HCT116 (cell line): ENCODE measurements at regions not wholly inside any gene's neighbourhood (a gene's known extent, or its start where the extent isn't known, plus 50 kb on each side); places are given as distances from the start of the nearest gene placed in this dataset.

Source experiments
- ATAC-seq: fragments of 200-7000 bp; cut with Tn5 transposase; 2 replicates; pipeline ENCODE4 v1.9.1; 2020; ENCODE audit warnings: mild to moderate bottlenecking, moderate library complexity
- BruUV-seq: library from RNA; stranded (reverse); fragments of 400-500 nt; replicated peaks from 2 replicates; lab custom pipeline; 2021; lab: Mats Ljungman, UMichigan
- CTCF ChIA-PET: fragments of 300-600 bp; sonication (Branson Sonifier 250); formaldehyde crosslinking; loops from one replicate; lab custom pipeline; 2021; ENCODE audit warnings: antibody characterized with exemption; lab: Charles Lee
- POLR2A ChIA-PET: fragments of 300-600, 350-600 bp; sonication (Branson Sonifier 250); formaldehyde crosslinking; loops from one replicate; lab custom pipeline; 2021; ENCODE audit warnings: antibody characterized with exemption; lab: Charles Lee
- RAD21 ChIA-PET, 2 experiments: fragments of 300-600 bp; sonication (Branson Sonifier 250); formaldehyde crosslinking; loops; one replicate each; lab custom pipeline; 2023; ENCODE audit warnings: low total read pairs in 2 of 2; ENCODE audit not compliant: uncharacterized antibody in 2 of 2, unreplicated experiment in 2 of 2, low non-redundant PET in 1 of 2; lab: Charles Lee
- DNase-seq: peaks from one replicate; pipeline ENCODE4 v3.0.0-alpha.2; 2010; ENCODE audit warnings: low read depth, low spot score
- H2AFZ ChIP-seq: fragments of 200-600 bp; shearing (Covaris generic), sonication (generic); 2 replicates; pipeline ENCODE4 v1.6.1; 2017; ENCODE audit warnings: low read depth, mixed run types, mixed read lengths, antibody characterized with exemption, low read length; ENCODE audit not compliant: poor library complexity, severe bottlenecking
- H3K27ac ChIP-seq: 2 replicates; pipeline ENCODE4 v1.5.1; 2012; ENCODE audit warnings: low read depth, low read length
- H3K27me3 ChIP-seq: fragments of 200-600 bp; sonication (generic); 2 replicates; pipeline ENCODE4 v1.6.1; 2016; ENCODE audit warnings: mixed run types, low read length, mixed read lengths; ENCODE audit not compliant: insufficient read depth
- H3K36me3 ChIP-seq, 2 experiments: fragments of 200-500 bp in 1 of 2; fragments of 200-600 bp in 1 of 2; sonication (Bioruptor generic) in 1 of 2; sonication (generic) in 1 of 2; 2 replicates each; pipeline versions ENCODE4 v1.5.1 to v1.6.1; 2014 to 2016; ENCODE audit warnings: low read length in 2 of 2, inconsistent platforms in 1 of 2, mixed read lengths in 1 of 2, mixed run types in 1 of 2; ENCODE audit not compliant: insufficient read depth in 2 of 2, control insufficient read depth in 1 of 2
- H3K4me1 ChIP-seq, 2 experiments: fragments of 200-600 bp in 1 of 2; sonication (generic) in 1 of 2; 2 replicates each; pipeline versions ENCODE4 v1.5.1 to v1.6.1; 2012 to 2017; ENCODE audit warnings: low read length in 2 of 2, inconsistent platforms in 1 of 2, mild to moderate bottlenecking in 1 of 2, mixed read lengths in 1 of 2, mixed run types in 1 of 2, moderate library complexity in 1 of 2; ENCODE audit not compliant: insufficient read depth in 2 of 2, control insufficient read depth in 1 of 2
- H3K4me2 ChIP-seq: fragments of 200-600 bp; sonication (generic); 2 replicates; pipeline ENCODE4 v1.6.1; 2017; ENCODE audit warnings: mixed run types, low read length, mixed read lengths
- H3K4me3 ChIP-seq, 2 experiments: fragments of 200-600 bp in 1 of 2; sonication (generic) in 1 of 2; replicated peaks in 1 of 2; 2 replicates each; pipeline ENCODE4 v1.5.1; 2011 to 2016; ENCODE audit warnings: low read length in 2 of 2, control low read depth in 1 of 2, low read depth in 1 of 2, mild to moderate bottlenecking in 1 of 2, mixed read lengths in 1 of 2, mixed run types in 1 of 2
- H3K79me2 ChIP-seq: fragments of 200-600 bp; sonication (generic); 2 replicates; pipeline ENCODE4 v1.6.1; 2017; ENCODE audit warnings: mild to moderate bottlenecking, mixed run types, low read length, moderate library complexity, mixed read lengths; ENCODE audit not compliant: insufficient read depth
- H3K9ac ChIP-seq: fragments of 200-600 bp; sonication (generic); 2 replicates; pipeline ENCODE4 v1.6.1; 2016; ENCODE audit warnings: low read length, mixed read lengths
- H3K9me2 ChIP-seq: fragments of 200-600 bp; sonication (generic), shearing (Covaris generic); 2 replicates; pipeline ENCODE4 v1.6.1; 2017; ENCODE audit warnings: mixed run types, mild to moderate bottlenecking, moderate library complexity; ENCODE audit not compliant: insufficient read depth
- H3K9me3 ChIP-seq, 2 experiments: fragments of 200-500 bp in 1 of 2; fragments of 200-600 bp in 1 of 2; sonication (Bioruptor generic) in 1 of 2; sonication (generic) in 1 of 2; 2 replicates each; pipeline ENCODE4 v1.6.1; 2014 to 2017; ENCODE audit warnings: low read length in 2 of 2, mixed read lengths in 2 of 2, inconsistent platforms in 1 of 2, low read depth in 1 of 2, mild to moderate bottlenecking in 1 of 2, mixed run types in 1 of 2, moderate library complexity in 1 of 2; ENCODE audit not compliant: control insufficient read depth in 1 of 2, insufficient read depth in 1 of 2
- H4K20me1 ChIP-seq: fragments of 200-600 bp; sonication (generic), shearing (Covaris generic); 2 replicates; pipeline ENCODE4 v1.6.1; 2017; ENCODE audit warnings: mixed run types, mild to moderate bottlenecking, moderate library complexity; ENCODE audit not compliant: insufficient read depth
- CBX3 ChIP-seq: IDR thresholded peaks from 2 replicates; pipeline ENCODE4 v1.6.1; 2012; ENCODE audit warnings: low read depth
- CEBPB ChIP-seq: IDR thresholded peaks from 2 replicates; pipeline ENCODE4 v1.6.1; 2012; ENCODE audit warnings: low read depth
- CTCF ChIP-seq, 3 experiments: fragments of 200-600 bp in 1 of 3; sonication (generic) in 1 of 3; IDR thresholded peaks in 2 of 3; conservative IDR thresholded peaks in 1 of 3; 2 replicates each; pipeline ENCODE4 v1.5.1; 2012 to 2017; ENCODE audit warnings: low read depth in 2 of 3, low read length in 2 of 3, antibody characterized with exemption in 1 of 3, borderline replicate concordance in 1 of 3, control low read depth in 1 of 3, mild to moderate bottlenecking in 1 of 3, mixed read lengths in 1 of 3, mixed run types in 1 of 3, moderate library complexity in 1 of 3; ENCODE audit not compliant: insufficient read depth in 1 of 3
- ELF1 ChIP-seq: IDR thresholded peaks from 2 replicates; pipeline ENCODE4 v1.6.1; 2012; ENCODE audit warnings: low read depth, borderline replicate concordance
- FOSL1 ChIP-seq: IDR thresholded peaks from 2 replicates; pipeline ENCODE4 v1.6.1; 2012; ENCODE audit warnings: low read depth
- JUND ChIP-seq: IDR thresholded peaks from 2 replicates; pipeline ENCODE4 v1.6.1; 2012
- MAX ChIP-seq: IDR thresholded peaks from 2 replicates; pipeline ENCODE4 v1.6.1; 2012
- POLR2A ChIP-seq: IDR thresholded peaks from 2 replicates; pipeline ENCODE4 v1.7.0; 2011; ENCODE audit warnings: borderline replicate concordance; ENCODE audit not compliant: insufficient read depth, insufficient read length; ENCODE audit errors: extremely low read depth
- POLR2AphosphoS5 ChIP-seq: IDR thresholded peaks from 2 replicates; pipeline ENCODE4 v1.6.1; 2011; ENCODE audit warnings: mild to moderate bottlenecking, low read depth, low read length, moderate library complexity
- RAD21 ChIP-seq: IDR thresholded peaks from 2 replicates; pipeline ENCODE4 v1.6.1; 2012; ENCODE audit warnings: low read depth, mild to moderate bottlenecking
- SIN3A ChIP-seq: IDR thresholded peaks from 2 replicates; pipeline ENCODE4 v1.6.1; 2012; ENCODE audit warnings: low read depth
- SRF ChIP-seq: IDR thresholded peaks from 2 replicates; pipeline ENCODE4 v1.6.1; 2012; ENCODE audit warnings: low read depth
- TCF7L2 ChIP-seq: IDR thresholded peaks from 2 replicates; pipeline ENCODE4 v1.7.0; 2011; ENCODE audit warnings: borderline replicate concordance, inconsistent platforms; ENCODE audit not compliant: insufficient read depth, insufficient read length; ENCODE audit errors: extremely low read depth
- intact Hi-C: fragments of 100-400 bp; cut with micrococcal nuclease; formaldehyde crosslinking; loops from 2 replicates; pipeline ENCODE4 v1.10.0; 2022

- ATAC-seq (no peak), DNase-seq (no peak)
- Histone ChIP-seq H3K4me3 (no peak overlapping the region), H3K27ac (no peak overlapping the region), H2AFZ (no peak overlapping the region), H3K79me2 (no peaks in the 10 kb centered on the region), H3K9ac (no peak overlapping the region), H3K4me2 (no peak overlapping the region), H3K9me2 (no peaks in the 10 kb centered on the region), H3K9me3 (no peaks in the 10 kb centered on the region), H3K4me1 (no peaks in the 10 kb centered on the region), H3K27me3 (no peaks in the 10 kb centered on the region), H4K20me1 (no peaks in the 10 kb centered on the region), H3K36me3 (no peaks in the 10 kb centered on the region)
- ChIA-PET POLR2A (no interaction called here), CTCF (no interaction called here), RAD21 (no interaction called here)
- BruUV-seq: no TSS peak
- intact Hi-C loops: no loop called here
- TF ChIP-seq CTCF (IDR thresholded peaks at IDR 0.05 in 2 of 3, conservative IDR thresholded peaks at IDR 0.05 in 1 of 3; ENCODE audit: borderline replicate concordance in 1 of 3, insufficient read depth in 1 of 3, low read depth in 2 of 3, low read length in 2 of 3): no peak
- TF ChIP-seq POLR2A: no peak
- no peak for TF ChIP-seq RAD21
- TF ChIP-seq JUND: no peak
- TF ChIP-seq SIN3A: no peak
- TF ChIP-seq CEBPB: no peak
- no peak for TF ChIP-seq ELF1
- no peak for TF ChIP-seq POLR2AphosphoS5
- no peak for TF ChIP-seq CBX3
- TF ChIP-seq SRF: no peak
- no peak for TF ChIP-seq MAX
- no peak for TF ChIP-seq FOSL1
- TF ChIP-seq TCF7L2: no peak
Measured at GRCh38 chr1:82042306-82043060, 241.7 kb downstream of the ADGRL2 start.
